GM12878 (cell line): ENCODE measurements at regions not wholly inside any gene's neighbourhood (a gene's known extent, or its start where the extent isn't known, plus 50 kb on each side); places are given as distances from the start of the nearest gene placed in this dataset.

Experiments used
- ATAC-seq: fragments of 200-7000 bp; cut with Tn5 transposase; 3 replicates; pipeline ENCODE4 v1.9.1; 2020; ENCODE audit warnings: mild to moderate bottlenecking, moderate library complexity
- BruUV-seq: library from RNA; stranded (reverse); fragments of 400-500 nt; replicated peaks from 2 replicates; lab custom pipeline; 2021; lab: Mats Ljungman, UMichigan
- CTCF ChIA-PET: fragments of 300-600 bp; sonication (Branson Sonifier 250); formaldehyde crosslinking; extraction: SDS; loops from one replicate; lab custom pipeline; 2021; ENCODE audit warnings: inconsistent platforms; lab: Yijun Ruan, JAX
- POLR2A ChIA-PET: fragments of 350-600 bp; formaldehyde crosslinking; extraction: SDS; loops from one replicate; lab custom pipeline; 2021; ENCODE audit warnings: inconsistent platforms; lab: Charles Lee
- RAD21 ChIA-PET: fragments of 300-600 bp; sonication (Branson Sonifier 250); formaldehyde crosslinking; loops from one replicate; lab custom pipeline; 2023; ENCODE audit warnings: antibody characterized with exemption; ENCODE audit not compliant: unreplicated experiment; lab: Charles Lee
- SMC1A ChIA-PET: fragments of 300-600 bp; sonication (Branson Sonifier 250); formaldehyde crosslinking; loops from one replicate; lab custom pipeline; 2023; ENCODE audit not compliant: unreplicated experiment, uncharacterized antibody; lab: Charles Lee
- DNase-seq: peaks from one replicate; pipeline ENCODE4 v3.0.0-alpha.2; 2011; ENCODE audit warnings: low read depth, low spot score
- FAIRE-seq: peaks from 3 replicates; lab custom pipeline; 2011; peaks lifted over from hg19 to GRCh38; lab: Jason Lieb, UNC
- H2AFZ ChIP-seq: 2 replicates; pipeline ENCODE4 v1.6.0; 2011; ENCODE audit warnings: low read depth, low read length, control low read depth; ENCODE audit not compliant: control insufficient read depth
- H3K27ac ChIP-seq: 2 replicates; pipeline ENCODE4 v1.5.1; 2011; ENCODE audit warnings: control low read depth; ENCODE audit not compliant: control insufficient read depth, insufficient read depth
- H3K27me3 ChIP-seq, 2 experiments: replicated peaks in 1 of 2; 2 replicates each; pipeline versions ENCODE4 v1.6.0 to v1.6.1; 2011; ENCODE audit warnings: low read length in 1 of 2; ENCODE audit not compliant: control insufficient read depth in 2 of 2, insufficient read depth in 2 of 2
- H3K36me3 ChIP-seq, 2 experiments: 2 replicates each; pipeline ENCODE4 v1.5.1; 2011; ENCODE audit warnings: low read length in 1 of 2; ENCODE audit not compliant: control insufficient read depth in 2 of 2, insufficient read depth in 2 of 2
- H3K4me1 ChIP-seq: 2 replicates; pipeline ENCODE4 v1.6.1; 2011; ENCODE audit warnings: mild to moderate bottlenecking, low read length, moderate library complexity, mixed read lengths; ENCODE audit not compliant: control insufficient read depth, insufficient read depth
- H3K4me2 ChIP-seq: 2 replicates; pipeline ENCODE4 v1.6.0; 2011; ENCODE audit warnings: control low read depth; ENCODE audit not compliant: control insufficient read depth, insufficient read depth
- H3K4me3 ChIP-seq: fragments of 200-600 bp; sonication (generic); 2 replicates; pipeline ENCODE4 v1.5.1; 2016
- H3K79me2 ChIP-seq: 2 replicates; pipeline ENCODE4 v1.6.0; 2011; ENCODE audit warnings: low read length; ENCODE audit not compliant: control insufficient read depth, insufficient read depth
- H3K9ac ChIP-seq: 2 replicates; pipeline ENCODE4 v1.8.0; 2011; ENCODE audit warnings: low read length, control low read depth, mixed read lengths; ENCODE audit not compliant: control insufficient read depth, insufficient read depth
- H3K9me3 ChIP-seq: replicated peaks from 3 replicates; pipeline ENCODE4 v1.5.1; 2011; ENCODE audit warnings: mild to moderate bottlenecking, low read length; ENCODE audit not compliant: control insufficient read depth, insufficient read depth
- H4K20me1 ChIP-seq: 2 replicates; pipeline ENCODE4 v1.6.0; 2011; ENCODE audit not compliant: control insufficient read depth, insufficient read depth
- ASH2L ChIP-seq: fragments of 300-600, 200-600 bp; sonication (generic); IDR thresholded peaks from 2 replicates; pipeline ENCODE4 v1.6.1; 2017; ENCODE audit warnings: low read depth, mild to moderate bottlenecking, borderline replicate concordance
- CBFB ChIP-seq: IDR thresholded peaks from 2 replicates; pipeline ENCODE4 v1.6.1; 2016; ENCODE audit warnings: antibody characterized with exemption, low read depth
- CREB1 ChIP-seq: IDR thresholded peaks from 2 replicates; pipeline ENCODE4 v1.6.1; 2012; ENCODE audit warnings: low read depth, mild to moderate bottlenecking, inconsistent platforms
- CREM ChIP-seq: IDR thresholded peaks from 2 replicates; pipeline ENCODE4 v1.6.1; 2014; ENCODE audit warnings: antibody characterized with exemption, low read depth
- IKZF2 ChIP-seq, 2 experiments: fragments of 450-650 bp; IDR thresholded peaks; 2 replicates each; pipeline ENCODE4 v1.6.1; 2017; ENCODE audit warnings: mild to moderate bottlenecking in 2 of 2, moderate library complexity in 2 of 2
- LARP7 ChIP-seq: fragments of 450-650 bp; IDR thresholded peaks from 2 replicates; pipeline ENCODE4 v1.6.1; 2017; ENCODE audit warnings: mild to moderate bottlenecking
- PAX5 ChIP-seq: IDR thresholded peaks from 2 replicates; pipeline ENCODE4 v1.6.1; 2011; ENCODE audit warnings: low read depth, low read length, borderline replicate concordance
- SMAD5 ChIP-seq: IDR thresholded peaks from 2 replicates; pipeline ENCODE4 v1.6.1; 2016; ENCODE audit warnings: antibody characterized with exemption, low read depth
- SPI1 ChIP-seq: IDR thresholded peaks from 2 replicates; pipeline ENCODE4 v1.6.1; 2011; ENCODE audit warnings: low read depth, mild to moderate bottlenecking, low read length, moderate library complexity, borderline replicate concordance; ENCODE audit not compliant: insufficient read depth
- TCF7 ChIP-seq: IDR thresholded peaks from 2 replicates; pipeline ENCODE4 v1.6.1; 2014; ENCODE audit warnings: antibody characterized with exemption, borderline replicate concordance
- WGBS: methylation state at CpG from one replicate; pipeline ENCODE4 v1.1.6; 2016; ENCODE audit warnings: low lambda C conversion rate; ENCODE audit not compliant: insufficient replicate concordance, insufficient coverage; ENCODE audit errors: missing lambda C conversion rate; 5-methylcytosine and 5-hydroxymethylcytosine counted together
- in situ Hi-C: fragments of 300-500 bp; cut with MboI; formaldehyde crosslinking; loops from 9 replicates; pipeline ENCODE4 v1.14.3; 2018; ENCODE audit warnings: mixed read lengths
- intact Hi-C: fragments of 100-400 bp; cut with micrococcal nuclease; formaldehyde crosslinking; loops from one replicate; pipeline ENCODE4 v1.14.2; 2022; ENCODE audit not compliant: unreplicated experiment
- TF ChIP-seq, protein P1 (sequence below): fragments of 450-650 bp; IDR thresholded peaks from 2 replicates; pipeline ENCODE4 v1.6.1; 2017; ENCODE audit warnings: mild to moderate bottlenecking, moderate library complexity
- TF ChIP-seq, protein P2 (sequence below): fragments of 450-650 bp; formaldehyde crosslinking; IDR thresholded peaks from 2 replicates; pipeline ENCODE4 v1.4.0; 2022; ENCODE audit warnings: mild to moderate bottlenecking, moderate library complexity
- TF ChIP-seq, protein P3 (sequence below): fragments of 450-650 bp; IDR thresholded peaks from 2 replicates; pipeline ENCODE4 v1.6.1; 2016; ENCODE audit warnings: mild to moderate bottlenecking
- TF ChIP-seq, protein P4 (sequence below): fragments of 450-650 bp; IDR thresholded peaks from 2 replicates; pipeline ENCODE4 v1.6.1; 2017; ENCODE audit warnings: mild to moderate bottlenecking, low read depth, inconsistent platforms; ENCODE audit not compliant: poor library complexity, severe bottlenecking

- TF ChIP-seq SMAD5 (no peak), CBFB (no peak), CREM (no peak), CREB1 (no peak), ASH2L (no peak), IKZF2 (IDR thresholded peaks at IDR 0.05) (no peak), TCF7 (no peak), PAX5 (no peak), SPI1 (no peak), LARP7 (no peak)
- TF ChIP-seq, protein P1, sequence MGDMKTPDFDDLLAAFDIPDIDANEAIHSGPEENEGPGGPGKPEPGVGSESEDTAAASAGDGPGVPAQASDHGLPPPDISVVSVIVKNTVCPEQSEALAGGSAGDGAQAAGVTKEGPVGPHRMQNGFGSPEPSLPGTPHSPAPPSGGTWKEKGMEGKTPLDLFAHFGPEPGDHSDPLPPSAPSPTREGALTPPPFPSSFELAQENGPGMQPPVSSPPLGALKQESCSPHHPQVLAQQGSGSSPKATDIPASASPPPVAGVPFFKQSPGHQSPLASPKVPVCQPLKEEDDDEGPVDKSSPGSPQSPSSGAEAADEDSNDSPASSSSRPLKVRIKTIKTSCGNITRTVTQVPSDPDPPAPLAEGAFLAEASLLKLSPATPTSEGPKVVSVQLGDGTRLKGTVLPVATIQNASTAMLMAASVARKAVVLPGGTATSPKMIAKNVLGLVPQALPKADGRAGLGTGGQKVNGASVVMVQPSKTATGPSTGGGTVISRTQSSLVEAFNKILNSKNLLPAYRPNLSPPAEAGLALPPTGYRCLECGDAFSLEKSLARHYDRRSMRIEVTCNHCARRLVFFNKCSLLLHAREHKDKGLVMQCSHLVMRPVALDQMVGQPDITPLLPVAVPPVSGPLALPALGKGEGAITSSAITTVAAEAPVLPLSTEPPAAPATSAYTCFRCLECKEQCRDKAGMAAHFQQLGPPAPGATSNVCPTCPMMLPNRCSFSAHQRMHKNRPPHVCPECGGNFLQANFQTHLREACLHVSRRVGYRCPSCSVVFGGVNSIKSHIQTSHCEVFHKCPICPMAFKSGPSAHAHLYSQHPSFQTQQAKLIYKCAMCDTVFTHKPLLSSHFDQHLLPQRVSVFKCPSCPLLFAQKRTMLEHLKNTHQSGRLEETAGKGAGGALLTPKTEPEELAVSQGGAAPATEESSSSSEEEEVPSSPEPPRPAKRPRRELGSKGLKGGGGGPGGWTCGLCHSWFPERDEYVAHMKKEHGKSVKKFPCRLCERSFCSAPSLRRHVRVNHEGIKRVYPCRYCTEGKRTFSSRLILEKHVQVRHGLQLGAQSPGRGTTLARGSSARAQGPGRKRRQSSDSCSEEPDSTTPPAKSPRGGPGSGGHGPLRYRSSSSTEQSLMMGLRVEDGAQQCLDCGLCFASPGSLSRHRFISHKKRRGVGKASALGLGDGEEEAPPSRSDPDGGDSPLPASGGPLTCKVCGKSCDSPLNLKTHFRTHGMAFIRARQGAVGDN = no peak
- TF ChIP-seq, protein P2, sequence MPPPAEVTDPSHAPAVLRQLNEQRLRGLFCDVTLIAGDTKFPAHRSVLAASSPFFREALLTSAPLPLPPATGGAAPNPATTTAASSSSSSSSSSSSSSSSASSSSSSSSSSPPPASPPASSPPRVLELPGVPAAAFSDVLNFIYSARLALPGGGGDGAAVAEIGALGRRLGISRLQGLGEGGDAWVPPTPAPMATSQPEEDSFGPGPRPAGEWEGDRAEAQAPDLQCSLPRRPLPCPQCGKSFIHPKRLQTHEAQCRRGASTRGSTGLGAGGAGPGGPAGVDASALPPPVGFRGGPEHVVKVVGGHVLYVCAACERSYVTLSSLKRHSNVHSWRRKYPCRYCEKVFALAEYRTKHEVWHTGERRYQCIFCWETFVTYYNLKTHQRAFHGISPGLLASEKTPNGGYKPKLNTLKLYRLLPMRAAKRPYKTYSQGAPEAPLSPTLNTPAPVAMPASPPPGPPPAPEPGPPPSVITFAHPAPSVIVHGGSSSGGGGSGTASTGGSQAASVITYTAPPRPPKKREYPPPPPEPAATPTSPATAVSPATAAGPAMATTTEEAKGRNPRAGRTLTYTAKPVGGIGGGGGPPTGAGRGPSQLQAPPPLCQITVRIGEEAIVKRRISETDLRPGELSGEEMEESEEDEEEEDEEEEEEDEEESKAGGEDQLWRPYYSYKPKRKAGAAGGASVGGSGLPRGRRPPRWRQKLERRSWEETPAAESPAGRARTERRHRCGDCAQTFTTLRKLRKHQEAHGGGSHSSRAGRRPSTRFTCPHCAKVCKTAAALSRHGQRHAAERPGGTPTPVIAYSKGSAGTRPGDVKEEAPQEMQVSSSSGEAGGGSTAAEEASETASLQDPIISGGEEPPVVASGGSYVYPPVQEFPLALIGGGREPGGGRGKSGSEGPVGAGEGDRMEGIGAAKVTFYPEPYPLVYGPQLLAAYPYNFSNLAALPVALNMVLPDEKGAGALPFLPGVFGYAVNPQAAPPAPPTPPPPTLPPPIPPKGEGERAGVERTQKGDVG (CRISPR knock-in tag) = no peak
- TF ChIP-seq, protein P3, sequence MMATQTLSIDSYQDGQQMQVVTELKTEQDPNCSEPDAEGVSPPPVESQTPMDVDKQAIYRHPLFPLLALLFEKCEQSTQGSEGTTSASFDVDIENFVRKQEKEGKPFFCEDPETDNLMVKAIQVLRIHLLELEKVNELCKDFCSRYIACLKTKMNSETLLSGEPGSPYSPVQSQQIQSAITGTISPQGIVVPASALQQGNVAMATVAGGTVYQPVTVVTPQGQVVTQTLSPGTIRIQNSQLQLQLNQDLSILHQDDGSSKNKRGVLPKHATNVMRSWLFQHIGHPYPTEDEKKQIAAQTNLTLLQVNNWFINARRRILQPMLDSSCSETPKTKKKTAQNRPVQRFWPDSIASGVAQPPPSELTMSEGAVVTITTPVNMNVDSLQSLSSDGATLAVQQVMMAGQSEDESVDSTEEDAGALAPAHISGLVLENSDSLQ = no peak
- TF ChIP-seq, protein P4, sequence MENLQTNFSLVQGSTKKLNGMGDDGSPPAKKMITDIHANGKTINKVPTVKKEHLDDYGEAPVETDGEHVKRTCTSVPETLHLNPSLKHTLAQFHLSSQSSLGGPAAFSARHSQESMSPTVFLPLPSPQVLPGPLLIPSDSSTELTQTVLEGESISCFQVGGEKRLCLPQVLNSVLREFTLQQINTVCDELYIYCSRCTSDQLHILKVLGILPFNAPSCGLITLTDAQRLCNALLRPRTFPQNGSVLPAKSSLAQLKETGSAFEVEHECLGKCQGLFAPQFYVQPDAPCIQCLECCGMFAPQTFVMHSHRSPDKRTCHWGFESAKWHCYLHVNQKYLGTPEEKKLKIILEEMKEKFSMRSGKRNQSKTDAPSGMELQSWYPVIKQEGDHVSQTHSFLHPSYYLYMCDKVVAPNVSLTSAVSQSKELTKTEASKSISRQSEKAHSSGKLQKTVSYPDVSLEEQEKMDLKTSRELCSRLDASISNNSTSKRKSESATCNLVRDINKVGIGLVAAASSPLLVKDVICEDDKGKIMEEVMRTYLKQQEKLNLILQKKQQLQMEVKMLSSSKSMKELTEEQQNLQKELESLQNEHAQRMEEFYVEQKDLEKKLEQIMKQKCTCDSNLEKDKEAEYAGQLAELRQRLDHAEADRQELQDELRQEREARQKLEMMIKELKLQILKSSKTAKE = no peak
- H3K4me3 ChIP-seq = no peak overlapping the region
- FAIRE-seq = no peak
- no peak overlapping the region for H3K4me2 ChIP-seq
- intact Hi-C loops (no loop called here), in situ Hi-C loops (no loop called here)
- H2AFZ ChIP-seq = no peak overlapping the region
- no peaks in the 10 kb centered on the region for H3K9me3 ChIP-seq
- H3K79me2 ChIP-seq = no peaks in the 10 kb centered on the region
- SMC1A ChIA-PET = interaction anchor here (0.9 to 1.7 kb wide), 6 partner anchors 13 to 739 kb away, joined by 3 to 4 read pairs (median 3); no protein-coding TSS in a partner anchor
- H3K36me3 ChIP-seq = no peaks in the 10 kb centered on the region
- no peak overlapping the region for H3K9ac ChIP-seq
- CTCF ChIA-PET = interaction anchor here (1.0 kb wide), 1 partner anchor 10 kb away, joined by 3 read pairs; no protein-coding TSS in a partner anchor
- no peak for ATAC-seq
- RAD21 ChIA-PET = no interaction called here
- H3K27ac ChIP-seq = no peak overlapping the region
- H3K27me3 ChIP-seq = no peaks in the 10 kb centered on the region
- WGBS = 72% methylated on average over 2 of the region's 2 CpGs
- DNase-seq = no peak
- H4K20me1 ChIP-seq = no peaks in the 10 kb centered on the region
- peaks cover 13% of the 10 kb centered on the region; the same call in 1 of the 2 replicates for H3K4me1 ChIP-seq
- POLR2A ChIA-PET = no interaction called here
- BruUV-seq = no TSS peak
Measured at GRCh38 chr3:156763386-156763785, 62.8 kb upstream of the LEKR1 start.
